Esophagus squamous epithelium (tissue), 4 donors: ENCODE measurements at regions not wholly inside any gene's neighbourhood (a gene's known extent, or its start where the extent isn't known, plus 50 kb on each side); places are given as distances from the start of the nearest gene placed in this dataset.

Experiments
- POLR2A ChIP-seq, 4 donors: fragments of 450-650 bp; IDR thresholded peaks; one replicate each; pipeline ENCODE4 v1.6.1; 2017; ENCODE audit warnings: antibody characterized with exemption in 4 of 4, mild to moderate bottlenecking in 4 of 4, moderate library complexity in 3 of 4
- TF ChIP-seq, protein P1 (sequence below), 6 experiments: fragments of 450-650 bp in 4 of 6; fragments of 200-600 bp in 2 of 6; sonication (generic) in 2 of 6; IDR thresholded peaks; one replicate each; pipeline ENCODE4 v1.5.1; 2016 to 2019; ENCODE audit warnings: antibody characterized with exemption in 6 of 6, mild to moderate bottlenecking in 4 of 6, moderate library complexity in 4 of 6

GRCh38 chr15:23753248-23753647, 66.1 kb upstream of the NDN start:
- TF ChIP-seq, protein P1, sequence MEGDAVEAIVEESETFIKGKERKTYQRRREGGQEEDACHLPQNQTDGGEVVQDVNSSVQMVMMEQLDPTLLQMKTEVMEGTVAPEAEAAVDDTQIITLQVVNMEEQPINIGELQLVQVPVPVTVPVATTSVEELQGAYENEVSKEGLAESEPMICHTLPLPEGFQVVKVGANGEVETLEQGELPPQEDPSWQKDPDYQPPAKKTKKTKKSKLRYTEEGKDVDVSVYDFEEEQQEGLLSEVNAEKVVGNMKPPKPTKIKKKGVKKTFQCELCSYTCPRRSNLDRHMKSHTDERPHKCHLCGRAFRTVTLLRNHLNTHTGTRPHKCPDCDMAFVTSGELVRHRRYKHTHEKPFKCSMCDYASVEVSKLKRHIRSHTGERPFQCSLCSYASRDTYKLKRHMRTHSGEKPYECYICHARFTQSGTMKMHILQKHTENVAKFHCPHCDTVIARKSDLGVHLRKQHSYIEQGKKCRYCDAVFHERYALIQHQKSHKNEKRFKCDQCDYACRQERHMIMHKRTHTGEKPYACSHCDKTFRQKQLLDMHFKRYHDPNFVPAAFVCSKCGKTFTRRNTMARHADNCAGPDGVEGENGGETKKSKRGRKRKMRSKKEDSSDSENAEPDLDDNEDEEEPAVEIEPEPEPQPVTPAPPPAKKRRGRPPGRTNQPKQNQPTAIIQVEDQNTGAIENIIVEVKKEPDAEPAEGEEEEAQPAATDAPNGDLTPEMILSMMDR (IDR thresholded peaks at IDR 0.05) = no peak
- no peak for TF ChIP-seq POLR2A (IDR thresholded peaks at IDR 0.05)
